ENCODE measurements at regions not wholly inside any gene's neighbourhood (a gene's known extent, or its start where the extent isn't known, plus 50 kb on each side); places are given as distances from the start of the nearest gene placed in this dataset.

DNA sequence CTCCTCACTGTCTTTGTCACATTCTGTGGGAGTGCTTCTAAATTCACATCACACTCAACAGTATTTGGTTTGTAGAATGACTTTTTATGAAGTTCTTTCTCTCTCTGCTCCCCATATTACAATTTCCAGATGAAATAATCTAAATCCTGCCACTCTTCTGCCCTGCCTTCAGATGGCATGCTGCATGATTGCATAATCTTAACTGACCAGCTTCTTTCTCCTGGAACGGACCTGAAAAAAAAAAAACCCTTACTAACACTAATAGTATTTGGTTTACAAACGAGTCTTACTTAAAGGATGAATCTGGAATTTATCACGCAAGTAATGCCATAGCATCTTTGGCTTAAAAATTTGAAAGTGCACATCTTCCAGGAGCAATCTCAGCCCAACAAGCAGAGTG, 272.3 kb downstream of the NAF1 start:
- TF ChIP-seq, protein P1, sequence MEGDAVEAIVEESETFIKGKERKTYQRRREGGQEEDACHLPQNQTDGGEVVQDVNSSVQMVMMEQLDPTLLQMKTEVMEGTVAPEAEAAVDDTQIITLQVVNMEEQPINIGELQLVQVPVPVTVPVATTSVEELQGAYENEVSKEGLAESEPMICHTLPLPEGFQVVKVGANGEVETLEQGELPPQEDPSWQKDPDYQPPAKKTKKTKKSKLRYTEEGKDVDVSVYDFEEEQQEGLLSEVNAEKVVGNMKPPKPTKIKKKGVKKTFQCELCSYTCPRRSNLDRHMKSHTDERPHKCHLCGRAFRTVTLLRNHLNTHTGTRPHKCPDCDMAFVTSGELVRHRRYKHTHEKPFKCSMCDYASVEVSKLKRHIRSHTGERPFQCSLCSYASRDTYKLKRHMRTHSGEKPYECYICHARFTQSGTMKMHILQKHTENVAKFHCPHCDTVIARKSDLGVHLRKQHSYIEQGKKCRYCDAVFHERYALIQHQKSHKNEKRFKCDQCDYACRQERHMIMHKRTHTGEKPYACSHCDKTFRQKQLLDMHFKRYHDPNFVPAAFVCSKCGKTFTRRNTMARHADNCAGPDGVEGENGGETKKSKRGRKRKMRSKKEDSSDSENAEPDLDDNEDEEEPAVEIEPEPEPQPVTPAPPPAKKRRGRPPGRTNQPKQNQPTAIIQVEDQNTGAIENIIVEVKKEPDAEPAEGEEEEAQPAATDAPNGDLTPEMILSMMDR (IDR thresholded peaks at IDR 0.05): no peak
- TF ChIP-seq POLR2A (IDR thresholded peaks at IDR 0.05): no peak
- no peak for TF ChIP-seq POLR2AphosphoS5 (IDR thresholded peaks at IDR 0.05)
